A549 (cell line): ENCODE measurements at regions not wholly inside any gene's neighbourhood (a gene's known extent, or its start where the extent isn't known, plus 50 kb on each side); places are given as distances from the start of the nearest gene placed in this dataset.

Source experiments
- CTCF ChIP-seq: fragments of >200 bp; sonication (Bioruptor Twin); formaldehyde crosslinking; IDR thresholded peaks from 3 replicates; pipeline ENCODE4 v1.5.1; 2016
- POLR2A ChIP-seq: IDR thresholded peaks from 2 replicates; pipeline ENCODE4 v1.6.1; 2012; ENCODE audit warnings: mild to moderate bottlenecking, low read length
- RFX5 ChIP-seq: fragments of 450-650 bp; IDR thresholded peaks from 2 replicates; pipeline ENCODE4 v1.7.1; 2014; ENCODE audit warnings: antibody characterized with exemption, mild to moderate bottlenecking, moderate library complexity

- TF ChIP-seq POLR2A (no peak), CTCF (no peak), RFX5 (no peak)
Measured at GRCh38 chr4:67109276-67109675, 436.0 kb downstream of the CENPC start.
